Upper lobe of right lung (tissue), 1 donor: ENCODE measurements at regions not wholly inside any gene's neighbourhood (a gene's known extent, or its start where the extent isn't known, plus 50 kb on each side); places are given as distances from the start of the nearest gene placed in this dataset.

Experiments
- ATAC-seq: fragments of 200-7000 bp; cut with Tn5 transposase; one replicate; pipeline ENCODE4 v1.9.1; 2020; ENCODE audit warnings: mild to moderate bottlenecking, moderate library complexity
- DNase-seq: peaks from one replicate; pipeline ENCODE4 v3.0.0-alpha.2; 2020
- H3K27ac ChIP-seq: fragments of 200-600 bp; one replicate; pipeline ENCODE4 v1.8.0; 2022
- H3K27me3 ChIP-seq: fragments of 200-600 bp; one replicate; pipeline ENCODE4 v1.8.0; 2022; ENCODE audit warnings: mild to moderate bottlenecking
- H3K36me3 ChIP-seq: fragments of 200-600 bp; one replicate; pipeline ENCODE4 v1.8.0; 2022
- H3K4me1 ChIP-seq: fragments of 200-600 bp; one replicate; pipeline ENCODE4 v1.8.0; 2022
- H3K4me3 ChIP-seq: fragments of 200-600 bp; one replicate; pipeline ENCODE4 v1.8.0; 2022; ENCODE audit warnings: mild to moderate bottlenecking
- H3K9me3 ChIP-seq: fragments of 200-600 bp; one replicate; pipeline ENCODE4 v1.8.0; 2022
- intact Hi-C: fragments of 100-400 bp; cut with DNase I; formaldehyde crosslinking; loops from one replicate; pipeline ENCODE4 v1.11.0; 2022
- TF ChIP-seq, protein P1 (sequence below): fragments of 200-600 bp; IDR thresholded peaks from one replicate; pipeline ENCODE4 v1.8.0; 2022; ENCODE audit warnings: antibody characterized with exemption
- donor health status: DM: no; HTN: yes; CAD: no; lungs with severe emphysema.

DNA sequence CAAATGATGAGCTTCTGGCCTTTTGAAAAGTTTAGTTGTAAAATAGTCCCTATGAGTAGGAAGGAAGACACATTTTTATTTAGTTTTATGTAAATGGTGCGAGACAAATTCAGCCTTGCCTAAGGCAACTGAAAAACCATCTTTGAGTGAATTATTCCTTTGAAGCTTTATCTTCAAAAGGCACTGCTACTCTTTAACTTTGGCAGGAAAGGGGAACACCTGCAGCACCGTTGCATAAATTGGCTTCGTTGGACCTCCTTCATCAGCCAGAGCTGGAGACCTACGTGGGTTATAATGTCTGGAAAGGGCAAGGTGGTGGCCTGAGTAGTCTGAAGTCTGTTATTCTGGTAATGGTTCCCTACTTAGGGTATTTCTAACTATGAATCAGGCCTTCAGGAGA is 373.5 kb downstream of the KCNJ2 start:
- Histone ChIP-seq H3K9me3 (no peaks in the 10 kb centered on the region), H3K36me3 (no peaks in the 10 kb centered on the region), H3K27ac (no peak overlapping the region), H3K27me3 (no peaks in the 10 kb centered on the region), H3K4me1 (no peaks in the 10 kb centered on the region), H3K4me3 (no peak overlapping the region)
- TF ChIP-seq, protein P1, sequence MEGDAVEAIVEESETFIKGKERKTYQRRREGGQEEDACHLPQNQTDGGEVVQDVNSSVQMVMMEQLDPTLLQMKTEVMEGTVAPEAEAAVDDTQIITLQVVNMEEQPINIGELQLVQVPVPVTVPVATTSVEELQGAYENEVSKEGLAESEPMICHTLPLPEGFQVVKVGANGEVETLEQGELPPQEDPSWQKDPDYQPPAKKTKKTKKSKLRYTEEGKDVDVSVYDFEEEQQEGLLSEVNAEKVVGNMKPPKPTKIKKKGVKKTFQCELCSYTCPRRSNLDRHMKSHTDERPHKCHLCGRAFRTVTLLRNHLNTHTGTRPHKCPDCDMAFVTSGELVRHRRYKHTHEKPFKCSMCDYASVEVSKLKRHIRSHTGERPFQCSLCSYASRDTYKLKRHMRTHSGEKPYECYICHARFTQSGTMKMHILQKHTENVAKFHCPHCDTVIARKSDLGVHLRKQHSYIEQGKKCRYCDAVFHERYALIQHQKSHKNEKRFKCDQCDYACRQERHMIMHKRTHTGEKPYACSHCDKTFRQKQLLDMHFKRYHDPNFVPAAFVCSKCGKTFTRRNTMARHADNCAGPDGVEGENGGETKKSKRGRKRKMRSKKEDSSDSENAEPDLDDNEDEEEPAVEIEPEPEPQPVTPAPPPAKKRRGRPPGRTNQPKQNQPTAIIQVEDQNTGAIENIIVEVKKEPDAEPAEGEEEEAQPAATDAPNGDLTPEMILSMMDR: no peak
- no peak for DNase-seq
- no peak for ATAC-seq
- intact Hi-C loops: no loop called here

DNA sequence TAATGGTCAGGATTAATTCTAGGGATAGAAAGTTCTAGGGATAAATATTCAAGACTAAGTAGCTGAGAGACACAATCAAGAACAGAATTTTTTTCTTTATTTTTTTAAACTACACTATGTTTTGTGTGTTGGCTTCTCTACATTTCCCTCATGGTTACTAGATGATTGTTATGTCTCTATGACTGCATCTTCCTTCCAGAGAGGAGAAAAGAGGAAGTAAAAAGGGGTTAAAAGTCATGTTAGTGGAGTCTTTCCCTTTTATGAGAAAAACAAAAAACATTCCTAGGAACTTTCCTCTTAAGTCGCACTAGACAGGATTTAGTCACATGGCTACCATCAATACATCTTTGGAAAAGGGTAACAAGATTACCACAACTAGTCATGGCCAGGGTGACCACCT is 375.0 kb downstream of the KCNJ2 start:
- ATAC-seq (peak; percentile 63), DNase-seq (no peak)
- TF ChIP-seq, protein P1: no peak
- H3K36me3 ChIP-seq: no peaks in the 10 kb centered on the region
- no peaks in the 10 kb centered on the region for H3K4me1 ChIP-seq
- no peaks in the 10 kb centered on the region for H3K27me3 ChIP-seq
- no peak overlapping the region for H3K4me3 ChIP-seq
- no peak overlapping the region for H3K27ac ChIP-seq
- H3K9me3 ChIP-seq: no peaks in the 10 kb centered on the region
- intact Hi-C loops: no loop called here

DNA sequence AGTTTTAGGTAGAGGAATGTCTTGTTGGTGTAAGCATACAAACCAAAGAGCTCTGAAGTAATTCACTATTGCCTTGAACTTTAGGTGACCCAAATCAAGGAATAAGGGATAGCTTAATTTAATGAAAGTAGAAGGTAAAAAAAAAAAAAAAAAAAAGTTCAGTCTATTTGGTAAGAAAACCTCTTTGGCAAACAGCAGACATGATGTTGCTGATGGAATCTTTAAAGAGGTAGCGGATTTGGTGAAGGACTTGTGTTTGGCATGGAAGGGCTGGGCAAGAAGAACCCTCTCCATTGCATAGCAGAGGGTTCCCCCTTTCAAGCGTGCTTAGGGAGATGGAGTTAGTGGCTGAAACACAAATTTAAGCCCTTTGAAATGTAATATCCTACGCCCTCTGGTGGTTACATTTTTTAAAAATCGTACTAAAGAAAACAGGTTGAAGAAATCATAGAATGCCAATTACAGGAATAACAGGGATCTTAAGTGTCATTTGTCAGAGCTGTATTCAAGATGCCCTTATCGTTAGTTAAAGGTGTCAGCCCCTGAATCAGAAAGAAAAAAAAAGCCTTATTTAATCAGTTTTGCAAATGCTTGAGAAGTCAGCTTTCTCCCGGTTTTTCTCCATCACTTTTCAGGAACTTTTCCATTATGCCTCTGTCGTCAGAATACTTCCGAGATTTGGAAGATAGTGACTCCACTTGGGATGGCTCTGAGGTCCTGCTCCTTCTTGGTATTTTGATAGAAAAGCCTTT is 383.1 kb downstream of the KCNJ2 start:
- no peaks in the 10 kb centered on the region for H3K27me3 ChIP-seq
- H3K36me3 ChIP-seq: no peaks in the 10 kb centered on the region
- H3K4me3 ChIP-seq: no peak overlapping the region
- DNase-seq: no peak
- no peaks in the 10 kb centered on the region for H3K9me3 ChIP-seq
- H3K4me1 ChIP-seq: no peaks in the 10 kb centered on the region
- ATAC-seq: peak; percentile 87
- intact Hi-C loops: no loop called here
- TF ChIP-seq, protein P1: peak; percentile 46
- no peak overlapping the region for H3K27ac ChIP-seq

DNA sequence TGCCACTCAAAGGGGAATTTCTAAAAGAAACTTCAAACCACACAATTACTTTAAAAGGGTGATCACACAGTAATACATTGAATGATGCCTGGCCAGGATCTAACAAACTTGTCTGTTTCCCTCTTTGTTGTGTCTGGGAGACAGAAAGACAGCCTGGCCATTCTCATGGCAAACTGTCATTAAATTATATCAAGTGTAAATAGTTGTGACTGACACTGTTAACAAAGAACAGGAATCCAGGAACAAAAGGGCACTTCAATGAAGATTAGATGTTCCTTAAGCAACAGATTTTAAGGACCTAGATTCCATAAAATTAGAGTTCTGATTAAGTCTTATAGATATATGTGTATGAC is 383.6 kb downstream of the KCNJ2 start:
- ATAC-seq (no peak), DNase-seq (no peak)
- TF ChIP-seq, protein P1: no peak
- no peak overlapping the region for H3K4me3 ChIP-seq
- no peaks in the 10 kb centered on the region for H3K27me3 ChIP-seq
- intact Hi-C loops: no loop called here
- H3K36me3 ChIP-seq: no peaks in the 10 kb centered on the region
- no peak overlapping the region for H3K27ac ChIP-seq
- no peaks in the 10 kb centered on the region for H3K9me3 ChIP-seq
- no peaks in the 10 kb centered on the region for H3K4me1 ChIP-seq

DNA sequence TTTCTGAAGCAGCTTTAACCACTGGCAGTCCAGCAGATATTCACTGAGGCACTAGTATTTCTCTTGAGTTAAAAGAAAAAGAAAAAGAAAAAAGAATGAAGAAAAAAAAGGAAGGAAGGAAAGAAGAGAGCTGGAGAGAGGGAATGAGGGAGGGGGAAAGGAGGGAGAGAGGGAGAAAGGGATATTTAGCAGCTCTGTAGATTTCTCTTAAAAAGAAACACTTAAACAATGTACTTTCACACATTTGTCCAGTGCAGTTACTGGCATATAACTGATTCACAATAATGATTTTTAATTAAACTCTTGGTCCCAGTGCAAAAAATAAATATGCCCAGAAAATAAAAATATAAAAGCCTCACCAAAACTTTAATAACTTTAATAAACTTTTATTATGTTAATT is 386.4 kb downstream of the KCNJ2 start:
- H3K4me3 ChIP-seq: no peak overlapping the region
- ATAC-seq (no peak), DNase-seq (no peak)
- H3K27me3 ChIP-seq: no peaks in the 10 kb centered on the region
- H3K4me1 ChIP-seq: no peaks in the 10 kb centered on the region
- intact Hi-C loops: no loop called here
- no peaks in the 10 kb centered on the region for H3K36me3 ChIP-seq
- TF ChIP-seq, protein P1: no peak
- H3K9me3 ChIP-seq: no peaks in the 10 kb centered on the region
- H3K27ac ChIP-seq: no peak overlapping the region

DNA sequence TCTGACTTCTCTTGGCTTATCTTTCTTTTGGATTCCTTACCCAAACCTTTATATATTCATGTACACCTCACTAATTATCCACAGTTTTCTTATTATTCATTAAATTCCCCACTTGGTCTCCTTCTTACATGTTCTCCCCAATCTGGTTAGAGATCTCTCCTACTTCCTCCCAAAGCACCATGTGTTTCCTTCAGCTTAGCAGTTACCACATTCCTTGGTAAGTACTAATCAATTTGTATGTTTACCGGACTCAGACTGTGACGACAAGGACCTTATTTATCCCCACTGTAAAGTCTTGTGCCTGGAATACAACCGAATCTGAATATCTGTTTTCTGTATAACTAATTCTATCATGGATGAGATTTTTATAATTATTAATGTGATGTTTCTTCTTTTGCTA is 389.5 kb downstream of the KCNJ2 start:
- Histone ChIP-seq H3K4me3 (no peak overlapping the region), H3K9me3 (no peaks in the 10 kb centered on the region), H3K27me3 (no peaks in the 10 kb centered on the region), H3K36me3 (no peaks in the 10 kb centered on the region), H3K27ac (no peak overlapping the region), H3K4me1 (no peaks in the 10 kb centered on the region)
- ATAC-seq: no peak
- no peak for DNase-seq
- intact Hi-C loops: no loop called here
- TF ChIP-seq, protein P1: no peak
